GM19193 (cell line): ENCODE measurements at regions not wholly inside any gene's neighbourhood (a gene's known extent, or its start where the extent isn't known, plus 50 kb on each side); places are given as distances from the start of the nearest gene placed in this dataset.

ENCODE experiments used
- POLR2A ChIP-seq: IDR thresholded peaks from 4 replicates; pipeline ENCODE4 v1.6.1; 2011; ENCODE audit not compliant: insufficient read depth, insufficient read length; ENCODE audit errors: extremely low read depth

- TF ChIP-seq POLR2A: no peak
Observed at GRCh38 chr2:144963031-144963430, 443.1 kb upstream of the ZEB2 start.

GRCh38 chr2:144959416-144959815 lies 439.5 kb upstream of the ZEB2 start:
- no peak for TF ChIP-seq POLR2A

- no peak for TF ChIP-seq POLR2A
Observed at GRCh38 chr2:144950899-144951560, 431.1 kb upstream of the ZEB2 start.

GRCh38 chr2:144948205-144948855 lies 428.4 kb upstream of the ZEB2 start:
- TF ChIP-seq POLR2A: no peak

- no peak for TF ChIP-seq POLR2A
Observed at GRCh38 chr2:144947709-144948037, 427.8 kb upstream of the ZEB2 start.

- no peak for TF ChIP-seq POLR2A
Observed at GRCh38 chr2:144946263-144946662, 426.3 kb upstream of the ZEB2 start.

- TF ChIP-seq POLR2A: no peak
Observed at GRCh38 chr2:144944546-144945220, 424.8 kb upstream of the ZEB2 start.

- no peak for TF ChIP-seq POLR2A
Observed at GRCh38 chr2:144943986-144944385, 424.1 kb upstream of the ZEB2 start.

GRCh38 chr2:144943293-144943941 lies 423.5 kb upstream of the ZEB2 start:
- no peak for TF ChIP-seq POLR2A

- no peak for TF ChIP-seq POLR2A
Observed at GRCh38 chr2:144942516-144943256, 422.8 kb upstream of the ZEB2 start.

- no peak for TF ChIP-seq POLR2A
Observed at GRCh38 chr2:144941743-144942488, 422.0 kb upstream of the ZEB2 start.

GRCh38 chr2:144939590-144939989 lies 419.7 kb upstream of the ZEB2 start:
- no peak for TF ChIP-seq POLR2A

GRCh38 chr2:144937910-144938709 lies 418.2 kb upstream of the ZEB2 start:
- TF ChIP-seq POLR2A: no peak
